ENCODE measurements at regions not wholly inside any gene's neighbourhood (a gene's known extent, or its start where the extent isn't known, plus 50 kb on each side); places are given as distances from the start of the nearest gene placed in this dataset.

- TF ChIP-seq TFDP2 (CRISPR knock-in tag; IDR thresholded peaks at IDR 0.05) (no peak), ETV6 (CRISPR knock-in tag; conservative IDR thresholded peaks at IDR 0.05) (no peak), THAP9 (CRISPR knock-in tag; IDR thresholded peaks at IDR 0.05; ENCODE audit: borderline replicate concordance) (no peak), ZNF644 (CRISPR knock-in tag; IDR thresholded peaks at IDR 0.05; ENCODE audit: low read depth) (no peak), ZSCAN20 (CRISPR knock-in tag; IDR thresholded peaks at IDR 0.05; ENCODE audit: borderline replicate concordance) (no peak)
- TF ChIP-seq, protein P1, sequence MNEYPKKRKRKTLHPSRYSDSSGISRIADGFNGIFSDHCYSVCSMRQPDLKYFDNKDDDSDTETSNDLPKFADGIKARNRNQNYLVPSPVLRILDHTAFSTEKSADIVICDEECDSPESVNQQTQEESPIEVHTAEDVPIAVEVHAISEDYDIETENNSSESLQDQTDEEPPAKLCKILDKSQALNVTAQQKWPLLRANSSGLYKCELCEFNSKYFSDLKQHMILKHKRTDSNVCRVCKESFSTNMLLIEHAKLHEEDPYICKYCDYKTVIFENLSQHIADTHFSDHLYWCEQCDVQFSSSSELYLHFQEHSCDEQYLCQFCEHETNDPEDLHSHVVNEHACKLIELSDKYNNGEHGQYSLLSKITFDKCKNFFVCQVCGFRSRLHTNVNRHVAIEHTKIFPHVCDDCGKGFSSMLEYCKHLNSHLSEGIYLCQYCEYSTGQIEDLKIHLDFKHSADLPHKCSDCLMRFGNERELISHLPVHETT (CRISPR knock-in tag; conservative IDR thresholded peaks at IDR 0.05) = no peak
- TF ChIP-seq, protein P2, sequence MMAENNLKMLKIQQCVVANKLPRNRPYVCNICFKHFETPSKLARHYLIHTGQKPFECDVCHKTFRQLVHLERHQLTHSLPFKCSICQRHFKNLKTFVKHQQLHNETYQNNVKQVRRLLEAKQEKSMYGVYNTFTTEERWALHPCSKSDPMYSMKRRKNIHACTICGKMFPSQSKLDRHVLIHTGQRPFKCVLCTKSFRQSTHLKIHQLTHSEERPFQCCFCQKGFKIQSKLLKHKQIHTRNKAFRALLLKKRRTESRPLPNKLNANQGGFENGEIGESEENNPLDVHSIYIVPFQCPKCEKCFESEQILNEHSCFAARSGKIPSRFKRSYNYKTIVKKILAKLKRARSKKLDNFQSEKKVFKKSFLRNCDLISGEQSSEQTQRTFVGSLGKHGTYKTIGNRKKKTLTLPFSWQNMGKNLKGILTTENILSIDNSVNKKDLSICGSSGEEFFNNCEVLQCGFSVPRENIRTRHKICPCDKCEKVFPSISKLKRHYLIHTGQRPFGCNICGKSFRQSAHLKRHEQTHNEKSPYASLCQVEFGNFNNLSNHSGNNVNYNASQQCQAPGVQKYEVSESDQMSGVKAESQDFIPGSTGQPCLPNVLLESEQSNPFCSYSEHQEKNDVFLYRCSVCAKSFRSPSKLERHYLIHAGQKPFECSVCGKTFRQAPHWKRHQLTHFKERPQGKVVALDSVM (CRISPR knock-in tag; IDR thresholded peaks at IDR 0.05) = no peak
- TF ChIP-seq, protein P3, sequence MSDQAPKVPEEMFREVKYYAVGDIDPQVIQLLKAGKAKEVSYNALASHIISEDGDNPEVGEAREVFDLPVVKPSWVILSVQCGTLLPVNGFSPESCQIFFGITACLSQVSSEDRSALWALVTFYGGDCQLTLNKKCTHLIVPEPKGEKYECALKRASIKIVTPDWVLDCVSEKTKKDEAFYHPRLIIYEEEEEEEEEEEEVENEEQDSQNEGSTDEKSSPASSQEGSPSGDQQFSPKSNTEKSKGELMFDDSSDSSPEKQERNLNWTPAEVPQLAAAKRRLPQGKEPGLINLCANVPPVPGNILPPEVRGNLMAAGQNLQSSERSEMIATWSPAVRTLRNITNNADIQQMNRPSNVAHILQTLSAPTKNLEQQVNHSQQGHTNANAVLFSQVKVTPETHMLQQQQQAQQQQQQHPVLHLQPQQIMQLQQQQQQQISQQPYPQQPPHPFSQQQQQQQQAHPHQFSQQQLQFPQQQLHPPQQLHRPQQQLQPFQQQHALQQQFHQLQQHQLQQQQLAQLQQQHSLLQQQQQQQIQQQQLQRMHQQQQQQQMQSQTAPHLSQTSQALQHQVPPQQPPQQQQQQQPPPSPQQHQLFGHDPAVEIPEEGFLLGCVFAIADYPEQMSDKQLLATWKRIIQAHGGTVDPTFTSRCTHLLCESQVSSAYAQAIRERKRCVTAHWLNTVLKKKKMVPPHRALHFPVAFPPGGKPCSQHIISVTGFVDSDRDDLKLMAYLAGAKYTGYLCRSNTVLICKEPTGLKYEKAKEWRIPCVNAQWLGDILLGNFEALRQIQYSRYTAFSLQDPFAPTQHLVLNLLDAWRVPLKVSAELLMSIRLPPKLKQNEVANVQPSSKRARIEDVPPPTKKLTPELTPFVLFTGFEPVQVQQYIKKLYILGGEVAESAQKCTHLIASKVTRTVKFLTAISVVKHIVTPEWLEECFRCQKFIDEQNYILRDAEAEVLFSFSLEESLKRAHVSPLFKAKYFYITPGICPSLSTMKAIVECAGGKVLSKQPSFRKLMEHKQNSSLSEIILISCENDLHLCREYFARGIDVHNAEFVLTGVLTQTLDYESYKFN (CRISPR knock-in tag; conservative IDR thresholded peaks at IDR 0.05) = no peak
These were observed 351.5 kb upstream of the ZP4 start (continued) for GRCh38 chr1:238242181-238242580.
